Vagina (tissue), 2 donors: ENCODE measurements at regions not wholly inside any gene's neighbourhood (a gene's known extent, or its start where the extent isn't known, plus 50 kb on each side); places are given as distances from the start of the nearest gene placed in this dataset.

Experiments used
- DNase-seq, 2 donors: peaks; one replicate each; pipeline ENCODE4 v3.0.0-alpha.2; 2017; ENCODE audit errors: extremely low spot score in 2 of 2
- H3K27ac ChIP-seq: fragments of 200-600 bp; sonication (generic); one replicate; pipeline ENCODE4 v1.5.1; 2019
- H3K27me3 ChIP-seq: fragments of 200-600 bp; sonication (generic); one replicate; pipeline ENCODE4 v1.5.1; 2019
- H3K36me3 ChIP-seq, 2 donors: fragments of 200-600 bp; sonication (generic); one replicate each; pipeline ENCODE4 v1.5.1; 2017 to 2019
- H3K4me1 ChIP-seq: fragments of 200-600 bp; sonication (generic); one replicate; pipeline ENCODE4 v1.5.1; 2019
- H3K4me3 ChIP-seq, 2 donors: fragments of 200-600 bp; sonication (generic); 1 replicate in 1 of 2; 2 replicates in 1 of 2; pipeline ENCODE4 v1.5.1; 2016 to 2019
- H3K9me3 ChIP-seq: fragments of 200-600 bp; sonication (generic); one replicate; pipeline ENCODE4 v1.5.1; 2019
- POLR2A ChIP-seq, 2 donors: fragments of 450-650 bp; IDR thresholded peaks; one replicate each; pipeline ENCODE4 v1.6.1; 2017; ENCODE audit warnings: antibody characterized with exemption in 2 of 2, mild to moderate bottlenecking in 2 of 2, moderate library complexity in 2 of 2
- POLR2AphosphoS5 ChIP-seq, 2 donors: sonication (generic); formaldehyde crosslinking; IDR thresholded peaks; one replicate each; pipeline ENCODE4 v1.9.0; 2017; ENCODE audit warnings: antibody characterized with exemption in 2 of 2, mild to moderate bottlenecking in 2 of 2, low read depth in 1 of 2; ENCODE audit not compliant: insufficient read depth in 1 of 2
- intact Hi-C: fragments of 100-400 bp; cut with DNase I; formaldehyde crosslinking; loops from one replicate; pipeline ENCODE4 v1.15.1; 2023
- TF ChIP-seq, protein P1 (sequence below), 3 experiments: fragments of 450-650 bp in 2 of 3; fragments of 200-600 bp in 1 of 3; sonication (generic) in 1 of 3; IDR thresholded peaks; one replicate each; pipeline ENCODE4 v1.5.1; 2017 to 2019; ENCODE audit warnings: antibody characterized with exemption in 3 of 3, mild to moderate bottlenecking in 2 of 3, moderate library complexity in 2 of 3

DNA sequence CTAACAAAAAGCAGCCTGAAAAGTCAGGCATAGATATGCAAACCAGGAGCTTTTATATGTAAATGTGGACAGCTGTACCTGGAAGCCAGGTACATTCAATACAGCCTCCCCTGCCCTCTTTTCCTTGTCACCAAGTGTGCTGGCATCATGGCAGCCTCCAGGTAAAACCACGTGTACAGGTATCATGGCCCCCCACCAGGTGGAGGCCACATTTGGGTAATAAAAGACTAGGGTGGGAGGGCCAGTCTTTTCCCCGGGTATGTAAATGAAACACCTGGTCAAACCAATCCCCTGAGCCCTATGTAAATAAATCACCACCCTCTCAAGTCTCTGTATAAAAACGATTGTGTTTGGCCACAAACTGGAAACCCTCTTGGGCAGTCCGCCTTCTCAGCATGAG, 226.4 kb upstream of the GOT2 start:
- intact Hi-C loops = no loop called here
- no peaks in the 10 kb centered on the region for H3K4me1 ChIP-seq
- H3K9me3 ChIP-seq = no peaks in the 10 kb centered on the region
- H3K27ac ChIP-seq = no peak overlapping the region
- no peaks in the 10 kb centered on the region for H3K27me3 ChIP-seq
- DNase-seq = no peak
- no peaks in the 10 kb centered on the region for H3K36me3 ChIP-seq
- TF ChIP-seq POLR2A (IDR thresholded peaks at IDR 0.05) (no peak), POLR2AphosphoS5 (IDR thresholded peaks at IDR 0.05; ENCODE audit: insufficient read depth in 1 of 2, low read depth in 1 of 2) (no peak)
- TF ChIP-seq, protein P1, sequence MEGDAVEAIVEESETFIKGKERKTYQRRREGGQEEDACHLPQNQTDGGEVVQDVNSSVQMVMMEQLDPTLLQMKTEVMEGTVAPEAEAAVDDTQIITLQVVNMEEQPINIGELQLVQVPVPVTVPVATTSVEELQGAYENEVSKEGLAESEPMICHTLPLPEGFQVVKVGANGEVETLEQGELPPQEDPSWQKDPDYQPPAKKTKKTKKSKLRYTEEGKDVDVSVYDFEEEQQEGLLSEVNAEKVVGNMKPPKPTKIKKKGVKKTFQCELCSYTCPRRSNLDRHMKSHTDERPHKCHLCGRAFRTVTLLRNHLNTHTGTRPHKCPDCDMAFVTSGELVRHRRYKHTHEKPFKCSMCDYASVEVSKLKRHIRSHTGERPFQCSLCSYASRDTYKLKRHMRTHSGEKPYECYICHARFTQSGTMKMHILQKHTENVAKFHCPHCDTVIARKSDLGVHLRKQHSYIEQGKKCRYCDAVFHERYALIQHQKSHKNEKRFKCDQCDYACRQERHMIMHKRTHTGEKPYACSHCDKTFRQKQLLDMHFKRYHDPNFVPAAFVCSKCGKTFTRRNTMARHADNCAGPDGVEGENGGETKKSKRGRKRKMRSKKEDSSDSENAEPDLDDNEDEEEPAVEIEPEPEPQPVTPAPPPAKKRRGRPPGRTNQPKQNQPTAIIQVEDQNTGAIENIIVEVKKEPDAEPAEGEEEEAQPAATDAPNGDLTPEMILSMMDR (IDR thresholded peaks at IDR 0.05) = no peak
- H3K4me3 ChIP-seq = no peak overlapping the region

DNA sequence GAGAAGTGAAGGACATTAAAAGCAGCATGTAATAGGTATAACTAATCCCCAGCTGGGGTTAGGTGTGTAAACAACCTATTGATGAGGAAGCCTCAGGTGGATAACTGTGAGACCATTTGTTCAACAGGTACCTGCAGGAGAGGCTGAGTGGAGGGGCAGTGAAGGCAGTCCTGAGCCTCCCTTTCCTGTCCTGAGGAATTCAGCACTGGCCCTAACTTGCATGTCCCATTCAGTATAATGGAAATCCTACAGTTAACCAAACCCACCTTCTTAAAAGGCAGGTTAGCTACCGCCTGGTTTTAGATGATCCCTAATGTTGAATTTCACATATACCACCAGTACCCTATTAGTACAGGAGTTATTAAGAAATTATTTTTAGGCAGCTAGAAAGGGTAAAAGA, 225.9 kb upstream of the GOT2 start:
- intact Hi-C loops = no loop called here
- Histone ChIP-seq H3K27me3 (no peaks in the 10 kb centered on the region), H3K27ac (no peak overlapping the region), H3K4me1 (no peaks in the 10 kb centered on the region), H3K4me3 (no peak overlapping the region), H3K36me3 (no peaks in the 10 kb centered on the region), H3K9me3 (no peaks in the 10 kb centered on the region)
- TF ChIP-seq, protein P1 (IDR thresholded peaks at IDR 0.05) = no peak
- TF ChIP-seq POLR2A (IDR thresholded peaks at IDR 0.05) (no peak), POLR2AphosphoS5 (IDR thresholded peaks at IDR 0.05; ENCODE audit: insufficient read depth in 1 of 2, low read depth in 1 of 2) (no peak)
- no peak for DNase-seq

DNA sequence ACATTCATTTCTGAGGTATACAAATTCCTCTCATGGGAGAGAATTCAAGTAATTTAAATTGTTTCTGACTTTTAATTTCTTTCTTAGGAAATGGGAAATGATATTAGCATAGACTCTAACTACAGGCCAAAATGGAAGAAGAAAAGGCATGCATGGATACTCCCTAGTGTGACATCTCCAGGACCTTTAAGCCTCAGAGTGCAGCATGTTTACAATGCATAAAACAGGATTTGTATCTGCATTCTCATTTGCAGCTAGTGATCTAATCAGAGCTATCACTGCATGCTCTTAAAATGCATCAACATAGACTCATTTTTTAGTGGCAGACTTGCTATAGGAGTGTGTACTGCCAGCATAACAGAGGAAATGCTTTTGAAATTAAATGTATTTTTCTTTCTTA, 224.6 kb upstream of the GOT2 start:
- no peaks in the 10 kb centered on the region for H3K9me3 ChIP-seq
- intact Hi-C loops = no loop called here
- H3K27me3 ChIP-seq = no peaks in the 10 kb centered on the region
- no peaks in the 10 kb centered on the region for H3K36me3 ChIP-seq
- no peak overlapping the region for H3K4me3 ChIP-seq
- DNase-seq = no peak
- H3K4me1 ChIP-seq = no peaks in the 10 kb centered on the region
- no peak overlapping the region for H3K27ac ChIP-seq
- TF ChIP-seq, protein P1 (IDR thresholded peaks at IDR 0.05) = no peak
- TF ChIP-seq POLR2A (IDR thresholded peaks at IDR 0.05) (no peak), POLR2AphosphoS5 (IDR thresholded peaks at IDR 0.05; ENCODE audit: insufficient read depth in 1 of 2, low read depth in 1 of 2) (no peak)

DNA sequence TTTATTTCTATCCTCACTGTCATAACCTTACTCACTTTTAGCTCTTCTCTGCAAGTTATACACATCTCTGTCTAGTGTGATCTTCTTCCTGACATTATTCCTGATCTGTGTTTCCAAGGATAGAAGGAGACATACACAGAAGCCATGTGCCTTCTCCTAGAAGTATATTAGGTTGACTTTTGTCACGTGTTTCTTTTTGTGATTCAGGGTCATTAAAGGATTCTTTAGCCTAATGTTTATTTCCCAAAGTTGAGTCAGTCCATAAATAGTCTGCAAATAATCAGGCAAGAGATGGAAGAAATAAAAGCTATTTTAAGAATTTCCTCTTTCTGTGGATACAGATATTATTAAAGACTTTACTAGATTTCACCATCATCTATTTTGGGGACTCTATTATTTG, 214.1 kb upstream of the GOT2 start:
- no peaks in the 10 kb centered on the region for H3K36me3 ChIP-seq
- DNase-seq = no peak
- no peak overlapping the region for H3K4me3 ChIP-seq
- TF ChIP-seq, protein P1 (IDR thresholded peaks at IDR 0.05) = no peak
- TF ChIP-seq POLR2AphosphoS5 (IDR thresholded peaks at IDR 0.05; ENCODE audit: insufficient read depth in 1 of 2, low read depth in 1 of 2) = no peak
- H3K4me1 ChIP-seq = no peaks in the 10 kb centered on the region
- no peak overlapping the region for H3K27ac ChIP-seq
- no peaks in the 10 kb centered on the region for H3K27me3 ChIP-seq
- intact Hi-C loops = no loop called here
- no peaks in the 10 kb centered on the region for H3K9me3 ChIP-seq

DNA sequence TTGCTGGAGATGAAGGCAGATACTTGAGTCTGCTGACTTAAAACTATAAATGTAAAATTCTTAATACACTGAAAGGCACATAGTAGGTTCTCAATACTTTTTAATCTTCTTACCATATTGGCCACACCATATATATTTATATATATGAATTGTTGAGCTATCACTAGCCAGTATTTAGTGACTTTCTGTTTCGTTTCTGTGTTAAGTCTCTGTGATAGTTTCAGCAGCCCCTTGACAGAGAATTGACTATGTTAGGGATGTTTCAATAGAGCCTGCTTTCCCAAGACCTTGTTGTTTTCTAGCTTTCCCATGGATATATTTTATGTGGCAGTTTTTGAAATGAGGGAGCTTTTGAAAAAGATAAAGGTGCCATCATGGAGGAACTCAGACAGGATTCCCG, 206.5 kb upstream of the GOT2 start:
- no peak for DNase-seq
- Histone ChIP-seq H3K4me3 (no peak overlapping the region), H3K27me3 (no peaks in the 10 kb centered on the region), H3K9me3 (no peaks in the 10 kb centered on the region), H3K27ac (no peak overlapping the region), H3K4me1 (no peaks in the 10 kb centered on the region), H3K36me3 (no peaks in the 10 kb centered on the region)
- TF ChIP-seq, protein P1 (IDR thresholded peaks at IDR 0.05) = no peak
- TF ChIP-seq POLR2AphosphoS5 (IDR thresholded peaks at IDR 0.05; ENCODE audit: insufficient read depth in 1 of 2, low read depth in 1 of 2) (no peak), POLR2A (IDR thresholded peaks at IDR 0.05) (no peak)
- intact Hi-C loops = no loop called here
